K562 (cell line): ENCODE measurements at regions not wholly inside any gene's neighbourhood (a gene's known extent, or its start where the extent isn't known, plus 50 kb on each side); places are given as distances from the start of the nearest gene placed in this dataset.

Experiments
- ATAC-seq: fragments of 200-7000 bp; cut with Tn5 transposase; 3 replicates; pipeline ENCODE4 v1.9.1; 2020; ENCODE audit warnings: moderate library complexity
- BruUV-seq: library from RNA; stranded (reverse); fragments of 400-500 nt; replicated peaks from 2 replicates; lab custom pipeline; 2021; lab: Mats Ljungman, UMichigan
- CTCF ChIA-PET: fragments of 300-600 bp; formaldehyde crosslinking; extraction: SDS; loops from one replicate; lab custom pipeline; 2021; ENCODE audit warnings: low intra/inter-chr PET ratio; lab: Yijun Ruan, JAX
- POLR2A ChIA-PET: fragments of 300-600, 350-650 bp; sonication (Branson Sonifier 250); formaldehyde crosslinking; extraction: SDS; loops from one replicate; lab custom pipeline; 2021; ENCODE audit warnings: antibody characterized with exemption, inconsistent platforms; lab: Yijun Ruan, JAX
- DNase-seq, 4 experiments: peaks; one replicate each; pipeline versions ENCODE4 v3.0.0 to v3.0.0-alpha.2; 2011 to 2018; ENCODE audit warnings: low spot score in 3 of 4, mixed read lengths in 3 of 4; ENCODE audit errors: extremely low read depth in 1 of 4
- FAIRE-seq: peaks from 2 replicates; lab custom pipeline; 2011; peaks lifted over from hg19 to GRCh38; lab: Jason Lieb, UNC
- H2AFZ ChIP-seq: 2 replicates; pipeline ENCODE4 v1.6.0; 2011; ENCODE audit warnings: low read depth, low read length, control low read depth, inconsistent platforms
- H3K27ac ChIP-seq: fragments of 200-600 bp; 3 replicates; pipeline ENCODE4 v1.8.0; 2011; ENCODE audit warnings: low read depth, mild to moderate bottlenecking, control low read depth, inconsistent platforms, low read length, moderate library complexity, mixed read lengths; ENCODE audit errors: extremely low read depth
- H3K27me3 ChIP-seq, 2 experiments: fragments of 300-600 bp in 1 of 2; 2 replicates in 1 of 2; 3 replicates in 1 of 2; pipeline versions ENCODE4 v1.6.0 to v1.8.0; 2011; ENCODE audit warnings: inconsistent platforms in 2 of 2, low read length in 2 of 2, mild to moderate bottlenecking in 1 of 2, mixed read lengths in 1 of 2, moderate library complexity in 1 of 2; ENCODE audit not compliant: control insufficient read depth in 2 of 2, insufficient read depth in 2 of 2
- H3K36me3 ChIP-seq: fragments of 300-600 bp; 3 replicates; pipeline ENCODE4 v1.8.0; 2011; ENCODE audit warnings: mild to moderate bottlenecking, low read length, inconsistent platforms; ENCODE audit not compliant: control insufficient read depth, insufficient read depth
- H3K4me1 ChIP-seq, 2 experiments: fragments of 200-600 bp in 1 of 2; replicated peaks in 1 of 2; 2 replicates in 1 of 2; 3 replicates in 1 of 2; pipeline versions ENCODE4 v1.5.1 to v1.8.0; 2011; ENCODE audit warnings: inconsistent platforms in 2 of 2, low read length in 2 of 2, mild to moderate bottlenecking in 1 of 2, mixed read lengths in 1 of 2, moderate library complexity in 1 of 2; ENCODE audit not compliant: control insufficient read depth in 2 of 2, insufficient read depth in 2 of 2
- H3K4me2 ChIP-seq: 2 replicates; pipeline ENCODE4 v1.6.1; 2011; ENCODE audit warnings: low read length, control low read depth, inconsistent platforms, mixed read lengths; ENCODE audit not compliant: insufficient read depth
- H3K4me3 ChIP-seq: fragments of 200-600 bp; sonication (generic), shearing (Covaris generic); 2 replicates; pipeline ENCODE4 v1.5.1; 2016; ENCODE audit warnings: control low read depth, inconsistent platforms
- H3K79me2 ChIP-seq: fragments of 200-600 bp; 3 replicates; pipeline ENCODE4 v1.8.0; 2011; ENCODE audit warnings: low read length, inconsistent platforms; ENCODE audit not compliant: control insufficient read depth, insufficient read depth
- H3K9ac ChIP-seq, 2 experiments: 2 replicates each; pipeline versions ENCODE4 v1.6.0 to v1.6.1; 2011; ENCODE audit warnings: low read depth in 2 of 2, low read length in 2 of 2, control low read depth in 1 of 2, inconsistent platforms in 1 of 2, mild to moderate bottlenecking in 1 of 2, mixed read lengths in 1 of 2; ENCODE audit not compliant: insufficient read depth in 1 of 2
- H3K9me1 ChIP-seq: one replicate; pipeline ENCODE4 v1.6.0; 2011; ENCODE audit warnings: inconsistent platforms, mild to moderate bottlenecking, low read length, moderate library complexity; ENCODE audit not compliant: control insufficient read depth, insufficient read depth
- H3K9me3 ChIP-seq: replicated peaks from 2 replicates; pipeline ENCODE4 v1.5.1; 2011; ENCODE audit warnings: low read depth, low read length, inconsistent platforms; ENCODE audit not compliant: control insufficient read depth, insufficient read depth
- H4K20me1 ChIP-seq: replicated peaks from 2 replicates; pipeline ENCODE4 v1.6.1; 2011; ENCODE audit warnings: low read length, inconsistent platforms, mixed read lengths; ENCODE audit not compliant: control insufficient read depth, insufficient read depth
- CREBBP ChIP-seq: IDR thresholded peaks from one replicate; pipeline ENCODE4 v1.6.1; 2012; ENCODE audit warnings: low read depth, mild to moderate bottlenecking, control low read depth, inconsistent platforms, low read length
- JUNB ChIP-seq: fragments of 450-650 bp; formaldehyde crosslinking; conservative IDR thresholded peaks from 2 replicates; pipeline ENCODE4 v1.4.0; 2020; ENCODE audit warnings: mild to moderate bottlenecking
- MIER1 ChIP-seq: fragments of 450-650 bp; IDR thresholded peaks from 2 replicates; pipeline ENCODE4 v1.6.1; 2016; ENCODE audit warnings: antibody characterized with exemption, mild to moderate bottlenecking, low read depth
- MTA3 ChIP-seq: fragments of 450-650 bp; formaldehyde crosslinking; IDR thresholded peaks from 2 replicates; pipeline ENCODE4 v1.6.1; 2017; ENCODE audit warnings: mild to moderate bottlenecking, borderline replicate concordance
- SAP30 ChIP-seq: fragments of 200-600 bp; sonication (generic); IDR thresholded peaks from 2 replicates; pipeline ENCODE4 v1.6.1; 2012; ENCODE audit warnings: borderline replicate concordance, low read depth, mild to moderate bottlenecking, moderate library complexity, low read length, control low read depth, inconsistent platforms; ENCODE audit not compliant: insufficient read depth, poor library complexity, severe bottlenecking
- TOE1 ChIP-seq, 2 experiments: fragments of 450-650 bp in 1 of 2; sonication (generic) in 1 of 2; formaldehyde crosslinking in 1 of 2; IDR thresholded peaks; 2 replicates each; pipeline versions ENCODE4 v1.7.1 to v1.8.0; 2016 to 2022; ENCODE audit warnings: borderline replicate concordance in 2 of 2, mild to moderate bottlenecking in 2 of 2, antibody characterized with exemption in 1 of 2, inconsistent platforms in 1 of 2, low read depth in 1 of 2, missing genetic modification reagents in 1 of 2, moderate library complexity in 1 of 2
- ZNF143 ChIP-seq: sonication (generic); formaldehyde crosslinking; IDR thresholded peaks from 2 replicates; pipeline ENCODE4 v1.9.0; 2022; ENCODE audit warnings: mild to moderate bottlenecking, missing genetic modification reagents
- ZNF184 ChIP-seq: sonication (generic); formaldehyde crosslinking; IDR thresholded peaks from 2 replicates; pipeline ENCODE4 v1.5.0; 2020; ENCODE audit warnings: missing genetic modification reagents
- WGBS: fragments of 100-300 bp; shearing (Covaris generic); methylation state at CpG from one replicate; pipeline ENCODE4 v1.1.6; 2016; ENCODE audit warnings: low coverage, mixed read lengths; ENCODE audit not compliant: insufficient coverage; ENCODE audit errors: missing lambda C conversion rate; 5-methylcytosine and 5-hydroxymethylcytosine counted together
- in situ Hi-C: fragments of 300-500 bp; cut with MboI; formaldehyde crosslinking; loops from 4 replicates; pipeline ENCODE4 v1.15.0; 2018; ENCODE audit warnings: inconsistent platforms, mixed read lengths
- intact Hi-C: fragments of 100-400 bp; cut with micrococcal nuclease; formaldehyde crosslinking; loops from 2 replicates; pipeline ENCODE4 v1.14.2; 2022
- TF ChIP-seq, protein P1 (sequence below): fragments of 250-450 bp; sonication (Bioruptor Pico); IDR thresholded peaks from 2 replicates; pipeline ENCODE4 v1.5.0; 2022; ENCODE audit warnings: mild to moderate bottlenecking
- TF ChIP-seq, protein P2 (sequence below): fragments of 250-450 bp; sonication (Bioruptor Pico); IDR thresholded peaks from 2 replicates; pipeline ENCODE4 v1.8.0; 2021; ENCODE audit warnings: moderate library complexity, mild to moderate bottlenecking, inconsistent platforms
- TF ChIP-seq, protein P3 (sequence below): fragments of 250-450 bp; sonication (Bioruptor Pico); IDR thresholded peaks from 2 replicates; pipeline ENCODE4 v1.4.0; 2020; ENCODE audit warnings: mild to moderate bottlenecking, moderate library complexity

DNA sequence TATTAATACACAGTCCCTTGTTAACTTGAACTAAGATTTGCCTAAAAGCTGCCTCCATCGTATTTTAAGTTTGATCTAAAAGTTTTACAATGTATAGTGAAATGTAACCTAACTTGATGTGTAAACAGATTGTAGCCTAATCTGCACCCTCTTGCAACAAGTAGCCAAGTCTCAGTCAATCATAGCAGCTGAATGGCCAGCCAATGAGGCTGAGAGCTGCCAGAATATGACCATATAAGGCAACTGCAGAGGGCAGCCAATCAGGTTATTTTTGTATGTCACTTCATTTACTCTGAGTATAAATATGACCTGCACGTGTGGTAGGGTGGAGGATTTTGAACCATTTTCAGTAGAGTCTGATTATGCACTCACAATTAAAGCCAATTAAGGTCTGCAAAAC lies 51.2 kb upstream of the SPANXN3 start:
- BruUV-seq = no TSS peak
- FAIRE-seq = no peak

More for the DNA sequence above, 51.2 kb upstream of the SPANXN3 start:
- POLR2A ChIA-PET = no interaction called here
- 0% methylated on average over 2 of the region's 2 CpGs for WGBS
- Histone ChIP-seq H3K27me3 (no peaks in the 10 kb centered on the region), H3K4me2 (no peak overlapping the region), H3K4me3 (no peak overlapping the region), H3K79me2 (no peaks in the 10 kb centered on the region), H3K4me1 (no peaks in the 10 kb centered on the region), H2AFZ (no peak overlapping the region), H3K36me3 (no peaks in the 10 kb centered on the region), H3K27ac (no peak overlapping the region), H3K9ac (no peak overlapping the region), H3K9me1 (no peaks in the 10 kb centered on the region), H4K20me1 (no peaks in the 10 kb centered on the region), H3K9me3 (no peaks in the 10 kb centered on the region)
- DNase-seq (no peak), ATAC-seq (no peak)
- in situ Hi-C loops (no loop called here), intact Hi-C loops (no loop called here)
- CTCF ChIA-PET = no interaction called here
- no peak for TF ChIP-seq ZNF143 (CRISPR knock-in tag)
- no peak for TF ChIP-seq MTA3
- TF ChIP-seq MIER1 = no peak
- TF ChIP-seq, protein P1, sequence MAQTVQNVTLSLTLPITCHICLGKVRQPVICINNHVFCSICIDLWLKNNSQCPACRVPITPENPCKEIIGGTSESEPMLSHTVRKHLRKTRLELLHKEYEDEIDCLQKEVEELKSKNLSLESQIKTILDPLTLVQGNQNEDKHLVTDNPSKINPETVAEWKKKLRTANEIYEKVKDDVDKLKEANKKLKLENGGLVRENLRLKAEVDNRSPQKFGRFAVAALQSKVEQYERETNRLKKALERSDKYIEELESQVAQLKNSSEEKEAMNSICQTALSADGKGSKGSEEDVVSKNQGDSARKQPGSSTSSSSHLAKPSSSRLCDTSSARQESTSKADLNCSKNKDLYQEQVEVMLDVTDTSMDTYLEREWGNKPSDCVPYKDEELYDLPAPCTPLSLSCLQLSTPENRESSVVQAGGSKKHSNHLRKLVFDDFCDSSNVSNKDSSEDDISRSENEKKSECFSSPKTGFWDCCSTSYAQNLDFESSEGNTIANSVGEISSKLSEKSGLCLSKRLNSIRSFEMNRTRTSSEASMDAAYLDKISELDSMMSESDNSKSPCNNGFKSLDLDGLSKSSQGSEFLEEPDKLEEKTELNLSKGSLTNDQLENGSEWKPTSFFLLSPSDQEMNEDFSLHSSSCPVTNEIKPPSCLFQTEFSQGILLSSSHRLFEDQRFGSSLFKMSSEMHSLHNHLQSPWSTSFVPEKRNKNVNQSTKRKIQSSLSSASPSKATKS (CRISPR knock-in tag) = no peak
- TF ChIP-seq ZNF184 (CRISPR knock-in tag) = no peak
- TF ChIP-seq SAP30 = no peak
- TF ChIP-seq JUNB (CRISPR knock-in tag) = no peak
- no peak for TF ChIP-seq CREBBP
- TF ChIP-seq, protein P2, sequence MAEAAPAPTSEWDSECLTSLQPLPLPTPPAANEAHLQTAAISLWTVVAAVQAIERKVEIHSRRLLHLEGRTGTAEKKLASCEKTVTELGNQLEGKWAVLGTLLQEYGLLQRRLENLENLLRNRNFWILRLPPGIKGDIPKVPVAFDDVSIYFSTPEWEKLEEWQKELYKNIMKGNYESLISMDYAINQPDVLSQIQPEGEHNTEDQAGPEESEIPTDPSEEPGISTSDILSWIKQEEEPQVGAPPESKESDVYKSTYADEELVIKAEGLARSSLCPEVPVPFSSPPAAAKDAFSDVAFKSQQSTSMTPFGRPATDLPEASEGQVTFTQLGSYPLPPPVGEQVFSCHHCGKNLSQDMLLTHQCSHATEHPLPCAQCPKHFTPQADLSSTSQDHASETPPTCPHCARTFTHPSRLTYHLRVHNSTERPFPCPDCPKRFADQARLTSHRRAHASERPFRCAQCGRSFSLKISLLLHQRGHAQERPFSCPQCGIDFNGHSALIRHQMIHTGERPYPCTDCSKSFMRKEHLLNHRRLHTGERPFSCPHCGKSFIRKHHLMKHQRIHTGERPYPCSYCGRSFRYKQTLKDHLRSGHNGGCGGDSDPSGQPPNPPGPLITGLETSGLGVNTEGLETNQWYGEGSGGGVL (CRISPR knock-in tag) = no peak
- TF ChIP-seq, protein P3, sequence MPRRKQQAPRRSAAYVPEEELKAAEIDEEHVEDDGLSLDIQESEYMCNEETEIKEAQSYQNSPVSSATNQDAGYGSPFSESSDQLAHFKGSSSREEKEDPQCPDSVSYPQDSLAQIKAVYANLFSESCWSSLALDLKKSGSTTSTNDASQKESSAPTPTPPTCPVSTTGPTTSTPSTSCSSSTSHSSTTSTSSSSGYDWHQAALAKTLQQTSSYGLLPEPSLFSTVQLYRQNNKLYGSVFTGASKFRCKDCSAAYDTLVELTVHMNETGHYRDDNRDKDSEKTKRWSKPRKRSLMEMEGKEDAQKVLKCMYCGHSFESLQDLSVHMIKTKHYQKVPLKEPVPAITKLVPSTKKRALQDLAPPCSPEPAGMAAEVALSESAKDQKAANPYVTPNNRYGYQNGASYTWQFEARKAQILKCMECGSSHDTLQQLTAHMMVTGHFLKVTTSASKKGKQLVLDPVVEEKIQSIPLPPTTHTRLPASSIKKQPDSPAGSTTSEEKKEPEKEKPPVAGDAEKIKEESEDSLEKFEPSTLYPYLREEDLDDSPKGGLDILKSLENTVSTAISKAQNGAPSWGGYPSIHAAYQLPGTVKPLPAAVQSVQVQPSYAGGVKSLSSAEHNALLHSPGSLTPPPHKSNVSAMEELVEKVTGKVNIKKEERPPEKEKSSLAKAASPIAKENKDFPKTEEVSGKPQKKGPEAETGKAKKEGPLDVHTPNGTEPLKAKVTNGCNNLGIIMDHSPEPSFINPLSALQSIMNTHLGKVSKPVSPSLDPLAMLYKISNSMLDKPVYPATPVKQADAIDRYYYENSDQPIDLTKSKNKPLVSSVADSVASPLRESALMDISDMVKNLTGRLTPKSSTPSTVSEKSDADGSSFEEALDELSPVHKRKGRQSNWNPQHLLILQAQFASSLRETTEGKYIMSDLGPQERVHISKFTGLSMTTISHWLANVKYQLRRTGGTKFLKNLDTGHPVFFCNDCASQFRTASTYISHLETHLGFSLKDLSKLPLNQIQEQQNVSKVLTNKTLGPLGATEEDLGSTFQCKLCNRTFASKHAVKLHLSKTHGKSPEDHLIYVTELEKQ (CRISPR knock-in tag) = no peak
- no peak for TF ChIP-seq TOE1 (IDR thresholded peaks at IDR 0.05; ENCODE audit: borderline replicate concordance)
- TF ChIP-seq TOE1 (CRISPR knock-in tag; IDR thresholded peaks at IDR 0.05; ENCODE audit: borderline replicate concordance, low read depth) = no peak
